Activated T-cell treated with anti-CD3 and anti-CD28 coated beads, Interleukin-2, amount 50 U/mL, for 24 hours (primary cell): ENCODE measurements at regions not wholly inside any gene's neighbourhood (a gene's known extent, or its start where the extent isn't known, plus 50 kb on each side); places are given as distances from the start of the nearest gene placed in this dataset.
A peak's percentile ranks its signal among the peaks of the same experiment; 100 is the strongest.

Experiments
- DNase-seq: peaks from one replicate; pipeline ENCODE4 v3.0.0-alpha.2; 2020
- H3K27ac Mint-ChIP-seq: 2 replicates; pipeline ENCODE4 v1.8.0; 2020; ENCODE audit warnings: mild to moderate bottlenecking, mixed read lengths
- H3K27me3 Mint-ChIP-seq: 2 replicates; pipeline ENCODE4 v1.8.0; 2020; ENCODE audit warnings: mixed read lengths
- H3K36me3 Mint-ChIP-seq: 2 replicates; pipeline ENCODE4 v1.8.0; 2020; ENCODE audit warnings: low read depth, mixed read lengths
- H3K4me1 Mint-ChIP-seq: 2 replicates; pipeline ENCODE4 v1.8.0; 2020; ENCODE audit warnings: low read depth, mixed read lengths
- H3K4me3 Mint-ChIP-seq: 2 replicates; pipeline ENCODE4 v1.8.0; 2020; ENCODE audit warnings: mild to moderate bottlenecking, moderate library complexity, mixed read lengths
- H3K9me3 Mint-ChIP-seq: 2 replicates; pipeline ENCODE4 v1.8.0; 2020; ENCODE audit warnings: mixed read lengths

- Mint-ChIP-seq H3K27me3 (no peaks in the 10 kb centered on the region), H3K27ac (no peak overlapping the region), H3K9me3 (no peaks in the 10 kb centered on the region), H3K4me3 (no peak overlapping the region), H3K4me1 (peaks cover 4% of the 10 kb centered on the region), H3K36me3 (no peaks in the 10 kb centered on the region)
- no peak for DNase-seq
Measured at GRCh38 chr11:88448131-88448670, 110.7 kb upstream of the CTSC start.

- Mint-ChIP-seq H3K4me3 (no peak overlapping the region), H3K27me3 (no peaks in the 10 kb centered on the region), H3K4me1 (peaks cover 4% of the 10 kb centered on the region), H3K36me3 (no peaks in the 10 kb centered on the region), H3K9me3 (no peaks in the 10 kb centered on the region), H3K27ac (no peak overlapping the region)
- no peak for DNase-seq
Measured at GRCh38 chr11:88447281-88447680, 109.7 kb upstream of the CTSC start.

GRCh38 chr11:88439356-88439755 is 101.8 kb upstream of the CTSC start:
- H3K4me1 Mint-ChIP-seq, result peaks cover 9% of the 10 kb centered on the region
- no peaks in the 10 kb centered on the region for H3K27me3 Mint-ChIP-seq
- no peak for DNase-seq
- H3K4me3 Mint-ChIP-seq, result no peak overlapping the region
- H3K36me3 Mint-ChIP-seq, result no peaks in the 10 kb centered on the region
- no peak overlapping the region for H3K27ac Mint-ChIP-seq
- peaks cover 2% of the 10 kb centered on the region for H3K9me3 Mint-ChIP-seq

DNA sequence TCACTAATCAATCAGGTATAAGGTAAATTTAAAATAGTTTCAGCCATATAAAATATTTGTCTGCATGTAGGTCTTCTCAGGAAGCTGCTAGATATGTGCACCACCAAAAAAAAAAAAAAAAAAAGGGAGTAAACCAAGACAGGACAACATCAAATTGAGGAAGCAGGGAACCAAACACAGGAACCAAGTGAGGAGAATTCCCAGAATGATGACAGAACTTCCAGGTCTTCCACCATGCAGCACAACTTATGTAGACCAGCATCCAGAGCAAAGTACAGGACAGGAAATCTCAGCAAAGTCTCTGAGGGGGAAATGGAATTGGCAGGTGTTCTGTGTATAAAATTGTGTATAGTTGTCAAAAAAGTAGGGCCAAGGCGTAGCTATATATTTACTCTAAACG is 101.2 kb upstream of the CTSC start:
- H3K27ac Mint-ChIP-seq, result no peak overlapping the region
- no peaks in the 10 kb centered on the region for H3K27me3 Mint-ChIP-seq
- no peaks in the 10 kb centered on the region for H3K36me3 Mint-ChIP-seq
- DNase-seq, result no peak
- H3K9me3 Mint-ChIP-seq, result peaks cover 2% of the 10 kb centered on the region
- no peak overlapping the region for H3K4me3 Mint-ChIP-seq
- peaks cover 9% of the 10 kb centered on the region for H3K4me1 Mint-ChIP-seq

GRCh38 chr11:88435415-88435814 is 97.9 kb upstream of the CTSC start:
- DNase-seq, result no peak
- Mint-ChIP-seq H3K27ac (no peak overlapping the region), H3K36me3 (no peaks in the 10 kb centered on the region), H3K9me3 (peaks cover 2% of the 10 kb centered on the region), H3K4me1 (peaks cover 9% of the 10 kb centered on the region), H3K4me3 (no peak overlapping the region), H3K27me3 (no peaks in the 10 kb centered on the region)

- Mint-ChIP-seq H3K9me3 (peaks cover 2% of the 10 kb centered on the region), H3K27ac (no peak overlapping the region), H3K4me1 (peaks cover 8% of the 10 kb centered on the region), H3K27me3 (no peaks in the 10 kb centered on the region), H3K4me3 (no peak overlapping the region), H3K36me3 (no peaks in the 10 kb centered on the region)
- DNase-seq, result no peak
Measured at GRCh38 chr11:88434333-88434976, 96.9 kb upstream of the CTSC start.

DNA sequence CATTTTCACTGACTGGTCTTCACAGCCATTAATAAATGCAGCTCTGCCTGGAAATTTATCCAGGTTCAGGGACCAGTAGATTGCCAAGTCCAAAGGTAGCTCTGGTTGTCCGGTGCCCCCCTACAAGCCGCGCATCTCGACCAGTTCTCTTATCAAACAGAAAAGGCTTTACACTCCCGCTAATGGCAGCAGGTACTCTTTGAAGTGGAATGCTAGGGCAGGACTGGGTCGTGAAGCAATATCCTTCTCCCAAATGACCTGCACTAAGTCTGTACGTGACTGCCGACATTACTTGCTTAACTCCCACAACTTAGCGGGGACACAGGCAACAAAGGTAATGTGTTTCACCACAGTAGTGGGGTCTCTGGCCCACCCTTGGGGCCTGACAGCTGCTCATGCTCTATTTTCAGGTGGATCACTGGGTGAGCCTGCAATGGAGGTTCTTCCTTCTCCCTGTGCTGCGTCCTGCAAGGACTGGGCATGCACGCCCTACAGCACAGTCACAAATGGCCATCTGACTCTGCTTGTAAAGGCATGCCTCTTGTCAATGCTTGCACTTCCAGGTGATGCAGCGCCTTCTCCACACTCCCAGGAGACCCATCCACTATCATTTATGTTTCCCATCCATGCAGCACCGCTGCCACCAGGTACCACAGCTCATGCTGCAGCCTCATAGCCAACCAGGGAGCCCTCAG is 96.1 kb upstream of the CTSC start:
- no peak overlapping the region for H3K27ac Mint-ChIP-seq
- H3K4me1 Mint-ChIP-seq, result peaks cover 8% of the 10 kb centered on the region
- no peak for DNase-seq
- H3K27me3 Mint-ChIP-seq, result no peaks in the 10 kb centered on the region
- H3K36me3 Mint-ChIP-seq, result no peaks in the 10 kb centered on the region
- no peak overlapping the region for H3K4me3 Mint-ChIP-seq
- peaks cover 2% of the 10 kb centered on the region for H3K9me3 Mint-ChIP-seq

DNA sequence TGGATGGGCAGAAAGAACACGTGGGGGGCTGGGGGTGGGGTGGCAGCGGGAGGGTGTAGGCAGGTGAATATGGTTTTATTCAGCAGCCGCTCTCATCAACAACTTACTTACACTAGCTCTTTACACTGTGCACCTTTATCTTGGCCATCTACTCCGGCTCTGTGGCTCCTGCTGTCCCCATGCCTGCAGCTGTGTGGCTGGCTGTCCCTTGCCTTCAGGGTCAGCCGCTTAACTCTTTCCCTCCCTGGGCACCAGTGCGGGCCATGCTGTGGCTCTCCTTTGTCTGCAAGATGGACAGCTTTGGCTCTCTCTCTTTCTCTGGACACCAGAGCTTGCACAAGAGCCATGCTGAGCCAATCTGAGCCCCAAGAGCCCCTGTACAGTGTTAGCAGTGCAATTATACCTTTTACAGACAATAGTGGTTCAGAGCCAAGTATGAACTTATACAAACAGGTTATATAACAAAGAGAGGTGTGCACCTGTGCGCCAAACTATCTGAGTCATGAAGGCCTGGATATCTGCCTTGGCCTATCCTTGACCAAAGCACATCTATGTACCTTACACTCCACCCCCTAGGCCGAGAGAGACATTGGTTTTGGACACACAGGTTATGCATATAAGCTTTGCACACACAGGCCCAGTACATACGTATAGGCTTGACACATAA is 94.3 kb upstream of the CTSC start:
- H3K27ac Mint-ChIP-seq, result no peak overlapping the region

DNA sequence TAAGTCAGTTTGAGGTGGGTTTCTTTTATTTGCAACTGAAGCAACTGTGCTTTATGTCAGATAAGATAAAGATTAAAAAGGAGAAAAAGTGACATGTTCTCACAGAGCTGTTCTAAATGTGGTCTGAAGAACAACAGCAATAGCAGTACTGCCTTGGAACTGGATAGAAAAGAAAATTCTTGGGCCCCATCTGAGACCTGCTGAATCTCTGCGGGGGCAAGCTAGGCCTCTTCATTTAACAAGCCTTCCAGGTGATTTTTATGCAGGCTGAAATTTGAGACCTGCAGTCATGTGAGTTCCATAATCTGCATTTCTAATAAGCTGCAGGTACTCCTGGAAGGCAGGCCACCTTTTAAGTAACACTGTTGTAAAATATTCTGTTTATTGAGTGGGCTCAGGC is 91.4 kb upstream of the CTSC start:
- Mint-ChIP-seq H3K27ac (no peak overlapping the region), H3K4me3 (no peak overlapping the region), H3K36me3 (no peaks in the 10 kb centered on the region), H3K4me1 (peaks cover 15% of the 10 kb centered on the region), H3K9me3 (no peaks in the 10 kb centered on the region), H3K27me3 (no peaks in the 10 kb centered on the region)
- no peak for DNase-seq

More for the DNA sequence above, 94.3 kb upstream of the CTSC start:
- no peaks in the 10 kb centered on the region for H3K36me3 Mint-ChIP-seq
- DNase-seq, result no peak
- H3K4me1 Mint-ChIP-seq, result peaks cover 8% of the 10 kb centered on the region
- H3K27me3 Mint-ChIP-seq, result no peaks in the 10 kb centered on the region
- H3K4me3 Mint-ChIP-seq, result no peak overlapping the region
- H3K9me3 Mint-ChIP-seq, result no peaks in the 10 kb centered on the region

DNA sequence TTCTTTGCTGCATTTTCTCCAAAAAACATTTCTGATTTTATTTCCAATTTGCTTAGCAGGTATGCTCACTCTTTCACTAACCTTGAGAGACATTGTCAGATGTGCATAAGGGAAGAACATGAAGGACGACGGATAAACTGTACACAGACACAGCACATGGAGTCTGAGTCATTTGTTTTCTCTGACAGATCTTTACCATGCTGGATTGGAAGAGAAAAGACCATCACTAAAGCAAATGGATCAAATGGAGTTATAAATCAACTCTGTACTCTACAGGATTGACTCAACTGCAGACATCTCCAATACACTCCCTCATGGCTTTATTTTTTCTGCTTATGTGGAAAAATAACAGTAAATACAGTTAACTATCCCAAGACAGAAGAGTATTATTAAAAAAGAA is 90.2 kb upstream of the CTSC start:
- no peak overlapping the region for H3K27ac Mint-ChIP-seq
- DNase-seq, result no peak
- H3K27me3 Mint-ChIP-seq, result no peaks in the 10 kb centered on the region
- no peaks in the 10 kb centered on the region for H3K36me3 Mint-ChIP-seq
- no peaks in the 10 kb centered on the region for H3K9me3 Mint-ChIP-seq
- peaks cover 23% of the 10 kb centered on the region for H3K4me1 Mint-ChIP-seq
- H3K4me3 Mint-ChIP-seq, result no peak overlapping the region

DNA sequence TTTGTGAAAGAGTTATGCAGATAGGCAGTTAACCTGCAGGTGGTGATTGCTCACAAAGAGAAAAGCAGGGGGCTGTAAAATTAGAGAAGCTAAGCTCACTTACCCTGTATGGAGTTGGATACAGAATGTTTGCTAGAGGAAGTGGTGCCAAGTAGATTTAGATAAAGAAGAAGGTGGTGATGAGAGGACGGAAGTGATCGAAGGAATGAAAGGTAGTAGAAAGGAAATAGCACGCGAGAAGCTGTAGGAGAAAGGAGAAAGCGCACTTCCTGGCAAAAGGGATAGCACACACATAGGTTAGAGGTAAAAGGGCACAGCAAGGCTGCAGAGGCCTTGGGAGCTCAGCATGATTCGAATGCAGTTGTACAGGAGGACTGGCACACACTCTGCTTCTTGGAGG is 87.3 kb upstream of the CTSC start:
- H3K4me3 Mint-ChIP-seq, result no peak overlapping the region
- H3K27me3 Mint-ChIP-seq, result no peaks in the 10 kb centered on the region
- DNase-seq, result no peak
- H3K27ac Mint-ChIP-seq, result peak overlapping the region; percentile 15
- H3K4me1 Mint-ChIP-seq, result peaks cover 50% of the 10 kb centered on the region
- H3K36me3 Mint-ChIP-seq, result no peaks in the 10 kb centered on the region
- H3K9me3 Mint-ChIP-seq, result no peaks in the 10 kb centered on the region

- Mint-ChIP-seq H3K9me3 (no peaks in the 10 kb centered on the region), H3K27me3 (no peaks in the 10 kb centered on the region), H3K4me1 (peaks cover 62% of the 10 kb centered on the region), H3K27ac (peak overlapping the region; percentile 93), H3K36me3 (no peaks in the 10 kb centered on the region), H3K4me3 (peak overlapping the region; percentile 50)
- DNase-seq, result no peak
Measured at GRCh38 chr11:88421530-88421929, 84.0 kb upstream of the CTSC start.

GRCh38 chr11:88420165-88420791 is 82.7 kb upstream of the CTSC start:
- no peaks in the 10 kb centered on the region for H3K27me3 Mint-ChIP-seq
- H3K36me3 Mint-ChIP-seq, result no peaks in the 10 kb centered on the region
- no peak for DNase-seq
- H3K4me3 Mint-ChIP-seq, result no peak overlapping the region
- H3K9me3 Mint-ChIP-seq, result no peaks in the 10 kb centered on the region
- peaks cover 65% of the 10 kb centered on the region for H3K4me1 Mint-ChIP-seq
- H3K27ac Mint-ChIP-seq, result peak overlapping the region; percentile 93

GRCh38 chr11:88418508-88418907 is 81.0 kb upstream of the CTSC start:
- H3K36me3 Mint-ChIP-seq, result no peaks in the 10 kb centered on the region
- H3K9me3 Mint-ChIP-seq, result no peaks in the 10 kb centered on the region
- H3K27ac Mint-ChIP-seq, result no peak overlapping the region
- H3K4me3 Mint-ChIP-seq, result no peak overlapping the region
- H3K27me3 Mint-ChIP-seq, result no peaks in the 10 kb centered on the region
- H3K4me1 Mint-ChIP-seq, result peaks cover 72% of the 10 kb centered on the region
- no peak for DNase-seq
